H9 (cell line): ENCODE measurements at regions not wholly inside any gene's neighbourhood (a gene's known extent, or its start where the extent isn't known, plus 50 kb on each side); places are given as distances from the start of the nearest gene placed in this dataset.

Experiments used
- DNase-seq: peaks from one replicate; pipeline ENCODE4 v3.0.0-alpha.2; 2017
- H2AFZ ChIP-seq: one replicate; pipeline ENCODE4 v1.6.1; 2013; ENCODE audit warnings: mild to moderate bottlenecking, low read length, control low read depth, moderate library complexity
- H2AK5ac ChIP-seq: 2 replicates; pipeline ENCODE4 v1.6.1; 2013; ENCODE audit warnings: low read length, control low read depth, mixed read lengths; ENCODE audit not compliant: insufficient read length
- H2BK120ac ChIP-seq: one replicate; pipeline ENCODE4 v1.6.1; 2013; ENCODE audit warnings: low read depth, mild to moderate bottlenecking, low read length, control low read depth, inconsistent platforms; ENCODE audit not compliant: poor library complexity, severe bottlenecking
- H2BK12ac ChIP-seq: 2 replicates; pipeline ENCODE4 v1.6.1; 2013; ENCODE audit warnings: low read length, control low read depth, mixed read lengths, low read depth; ENCODE audit not compliant: insufficient read length
- H2BK15ac ChIP-seq: 2 replicates; pipeline ENCODE4 v1.6.1; 2013; ENCODE audit warnings: low read depth, low read length, control low read depth
- H2BK20ac ChIP-seq: one replicate; pipeline ENCODE4 v1.6.1; 2013; ENCODE audit warnings: low read depth, mild to moderate bottlenecking, low read length, control low read depth, inconsistent platforms; ENCODE audit not compliant: poor library complexity, severe bottlenecking
- H2BK5ac ChIP-seq: 2 replicates; pipeline ENCODE4 v1.6.1; 2013; ENCODE audit warnings: low read length, control low read depth, mixed read lengths; ENCODE audit not compliant: insufficient read length
- H3K14ac ChIP-seq: 2 replicates; pipeline ENCODE4 v1.6.1; 2013; ENCODE audit warnings: low read length, control low read depth; ENCODE audit not compliant: insufficient read depth
- H3K18ac ChIP-seq: 2 replicates; pipeline ENCODE4 v1.6.1; 2013; ENCODE audit warnings: low read depth, mild to moderate bottlenecking, mixed read lengths, low read length, control low read depth; ENCODE audit not compliant: insufficient read length
- H3K23ac ChIP-seq: 2 replicates; pipeline ENCODE4 v1.6.1; 2013; ENCODE audit warnings: low read length, control low read depth, mixed read lengths, low read depth; ENCODE audit not compliant: insufficient read length
- H3K23me2 ChIP-seq: 2 replicates; pipeline ENCODE4 v1.6.1; 2013; ENCODE audit warnings: low read depth, mild to moderate bottlenecking, mixed read lengths, low read length, control low read depth; ENCODE audit not compliant: insufficient read length, poor library complexity, severe bottlenecking
- H3K27ac ChIP-seq: 2 replicates; pipeline ENCODE4 v1.5.1; 2013; ENCODE audit warnings: low read length, control low read depth, mixed read lengths, low read depth; ENCODE audit not compliant: insufficient read length
- H3K27me3 ChIP-seq: 2 replicates; pipeline ENCODE4 v1.6.1; 2013; ENCODE audit warnings: low read length, control low read depth, inconsistent platforms; ENCODE audit not compliant: insufficient read depth
- H3K4ac ChIP-seq: 2 replicates; pipeline ENCODE4 v1.6.1; 2013; ENCODE audit warnings: low read depth, mild to moderate bottlenecking, control low read depth, inconsistent platforms, low read length, moderate library complexity
- H3K4me1 ChIP-seq: 2 replicates; pipeline ENCODE4 v1.6.1; 2013; ENCODE audit warnings: low read length, control low read depth, inconsistent platforms; ENCODE audit not compliant: insufficient read depth
- H3K4me2 ChIP-seq: 2 replicates; pipeline ENCODE4 v1.6.1; 2013; ENCODE audit warnings: low read length, control low read depth, mixed read lengths; ENCODE audit not compliant: insufficient read length, insufficient read depth
- H3K56ac ChIP-seq: 2 replicates; pipeline ENCODE4 v1.6.1; 2013; ENCODE audit warnings: low read depth, mild to moderate bottlenecking, mixed read lengths, low read length, control low read depth; ENCODE audit not compliant: insufficient read length
- H3K79me1 ChIP-seq: 2 replicates; pipeline ENCODE4 v1.6.1; 2013; ENCODE audit warnings: low read depth, mild to moderate bottlenecking, moderate library complexity, low read length, control low read depth, inconsistent platforms; ENCODE audit not compliant: insufficient read depth, poor library complexity, severe bottlenecking
- H3K79me2 ChIP-seq: 2 replicates; pipeline ENCODE4 v1.6.1; 2013; ENCODE audit warnings: low read length, control low read depth, inconsistent platforms; ENCODE audit not compliant: insufficient read depth
- H3K9ac ChIP-seq: 2 replicates; pipeline ENCODE4 v1.6.1; 2013; ENCODE audit warnings: low read length, control low read depth, mixed read lengths; ENCODE audit not compliant: insufficient read length; ENCODE audit errors: extremely low read depth
- H3K9me3 ChIP-seq: one replicate; pipeline ENCODE4 v1.6.1; 2013; ENCODE audit warnings: low read depth, low read length, inconsistent platforms; ENCODE audit not compliant: control insufficient read depth
- H3T11ph ChIP-seq: one replicate; pipeline ENCODE4 v1.6.1; 2013; ENCODE audit warnings: mild to moderate bottlenecking, low read length, control low read depth, inconsistent platforms
- H4K20me1 ChIP-seq: one replicate; pipeline ENCODE4 v1.6.1; 2013; ENCODE audit not compliant: control insufficient read depth, insufficient read length, insufficient read depth
- H4K5ac ChIP-seq: 2 replicates; pipeline ENCODE4 v1.6.1; 2013; ENCODE audit warnings: low read depth, mild to moderate bottlenecking, mixed read lengths, low read length, control low read depth; ENCODE audit not compliant: insufficient read length
- H4K8ac ChIP-seq: replicated peaks from 2 replicates; pipeline ENCODE4 v1.6.1; 2013; ENCODE audit warnings: low read length, control low read depth, mixed read lengths, low read depth; ENCODE audit not compliant: insufficient read length
- H4K91ac ChIP-seq: 2 replicates; pipeline ENCODE4 v1.6.1; 2013; ENCODE audit warnings: low read depth, mild to moderate bottlenecking, moderate library complexity, mixed read lengths, low read length, control low read depth; ENCODE audit not compliant: insufficient read length
- H3K27ac Mint-ChIP-seq, 3 experiments: 2 replicates in 2 of 3; 3 replicates in 1 of 3; pipeline ENCODE4 v1.8.0; 2020 to 2021; ENCODE audit warnings: mixed read lengths in 3 of 3, mild to moderate bottlenecking in 1 of 3, moderate library complexity in 1 of 3
- H3K27me3 Mint-ChIP-seq: 2 replicates; pipeline ENCODE4 v1.8.0; 2021; ENCODE audit warnings: low read depth, mild to moderate bottlenecking, moderate library complexity, mixed read lengths
- H3K36me3 Mint-ChIP-seq, 3 experiments: 2 replicates in 2 of 3; 3 replicates in 1 of 3; pipeline ENCODE4 v1.8.0; 2020 to 2021; ENCODE audit warnings: low read depth in 3 of 3, mixed read lengths in 3 of 3; ENCODE audit not compliant: insufficient read depth in 1 of 3
- H3K4me1 Mint-ChIP-seq, 2 experiments: 2 replicates each; pipeline ENCODE4 v1.8.0; 2020; ENCODE audit warnings: mixed read lengths in 2 of 2
- H3K4me3 Mint-ChIP-seq, 2 experiments: 2 replicates in 1 of 2; 3 replicates in 1 of 2; pipeline ENCODE4 v1.8.0; 2020 to 2021; ENCODE audit warnings: mild to moderate bottlenecking in 2 of 2, mixed read lengths in 2 of 2, moderate library complexity in 1 of 2
- H3K9me3 Mint-ChIP-seq, 2 experiments: 2 replicates in 1 of 2; 3 replicates in 1 of 2; pipeline ENCODE4 v1.8.0; 2020; ENCODE audit warnings: mild to moderate bottlenecking in 2 of 2, mixed read lengths in 2 of 2, moderate library complexity in 1 of 2
- CTCF ChIP-seq: fragments of 200-600 bp; sonication (generic); conservative IDR thresholded peaks from 3 replicates; pipeline ENCODE4 v1.8.0; 2021; ENCODE audit warnings: antibody characterized with exemption, mild to moderate bottlenecking
- WGBS: extraction: QIAGEN DNeasy Blood & Tissue Kit; methylation state at CpG from one replicate; pipeline ENCODE4 v1.1.7; 2013; ENCODE audit warnings: missing lambda C conversion rate, low lambda C conversion rate, mixed read lengths; ENCODE audit not compliant: insufficient read length; ENCODE audit errors: extremely low coverage; 5-methylcytosine and 5-hydroxymethylcytosine counted together

- H3K27me3 ChIP-seq = no peaks in the 10 kb centered on the region
- no peak overlapping the region for H2AK5ac ChIP-seq
- H3K4ac ChIP-seq = no peak overlapping the region
- no peaks in the 10 kb centered on the region for H3K9me3 ChIP-seq
- Mint-ChIP-seq H3K4me3 (no peak overlapping the region), H3K27me3 (no peaks in the 10 kb centered on the region), H3K9me3 (peaks cover 10 to 11% of the 10 kb centered on the region in 2 experiments; a peak in 4 of 5 replicates), H3K27ac (no peak overlapping the region), H3K4me1 (no peaks in the 10 kb centered on the region), H3K36me3 (peaks cover 7 to 18% (median 7%) of the 10 kb centered on the region in 3 experiments; a peak in 6 of 7 replicates)
- no peak for DNase-seq
- H3K79me2 ChIP-seq = no peaks in the 10 kb centered on the region
- no peak overlapping the region for H3K27ac ChIP-seq
- H3K23me2 ChIP-seq = no peaks in the 10 kb centered on the region
- no peak for TF ChIP-seq CTCF
- H3K18ac ChIP-seq = no peak overlapping the region
- H3K14ac ChIP-seq = no peak overlapping the region
- H4K8ac ChIP-seq = no peak overlapping the region
- H2BK5ac ChIP-seq = no peak overlapping the region
- no peak overlapping the region for H3K56ac ChIP-seq
- H2AFZ ChIP-seq = no peak overlapping the region
- no peak overlapping the region for H2BK12ac ChIP-seq
- no peak overlapping the region for H2BK120ac ChIP-seq
- no peak overlapping the region for H3K23ac ChIP-seq
- no CpG with 5 or more reads among the region's 4 CpGs for WGBS
- no peak overlapping the region for H3K9ac ChIP-seq
- H3K4me1 ChIP-seq = no peaks in the 10 kb centered on the region
- H3T11ph ChIP-seq = no peak overlapping the region
- H4K5ac ChIP-seq = no peak overlapping the region
- H2BK15ac ChIP-seq = no peak overlapping the region
- H3K79me1 ChIP-seq = no peaks in the 10 kb centered on the region
- no peak overlapping the region for H2BK20ac ChIP-seq
- H3K4me2 ChIP-seq = no peak overlapping the region
- no peaks in the 10 kb centered on the region for H4K20me1 ChIP-seq
- no peak overlapping the region for H4K91ac ChIP-seq
Observed at GRCh38 chr4:97414161-97414560, 729.1 kb downstream of the STPG2 start.
